SK-N-SH treated with all-trans-retinoic acid at 6 μM for 48 hours (cell line): ENCODE measurements at regions not wholly inside any gene's neighbourhood (a gene's known extent, or its start where the extent isn't known, plus 50 kb on each side); places are given as distances from the start of the nearest gene placed in this dataset.

ENCODE experiments used
- ATAC-seq: fragments of 200-7000 bp; cut with Tn5 transposase; 3 replicates; pipeline ENCODE4 v1.9.1; 2020; ENCODE audit warnings: mild to moderate bottlenecking, moderate library complexity
- ARNTL ChIP-seq: fragments of 450-650 bp; formaldehyde crosslinking; IDR thresholded peaks from 2 replicates; pipeline ENCODE4 v1.5.0; 2020; ENCODE audit warnings: low read depth, mild to moderate bottlenecking, moderate library complexity, borderline replicate concordance
- BACH2 ChIP-seq: fragments of 250-450 bp; sonication (Bioruptor Pico); IDR thresholded peaks from 2 replicates; pipeline ENCODE4 v1.9.0; 2021; ENCODE audit warnings: mild to moderate bottlenecking, borderline replicate concordance
- CREB5 ChIP-seq: fragments of 250-450 bp; sonication (Bioruptor Pico); IDR thresholded peaks from 2 replicates; pipeline ENCODE4 v1.5.1; 2020; ENCODE audit warnings: low read depth, mild to moderate bottlenecking, moderate library complexity
- CSDC2 ChIP-seq: fragments of 250-450 bp; sonication (Bioruptor Pico); IDR thresholded peaks from 2 replicates; pipeline ENCODE4 v1.5.0; 2020; ENCODE audit warnings: mild to moderate bottlenecking, moderate library complexity
- ESRRG ChIP-seq: fragments of 250-450 bp; sonication (Bioruptor Pico); IDR thresholded peaks from 2 replicates; pipeline ENCODE4 v1.6.1; 2021; ENCODE audit warnings: mild to moderate bottlenecking
- GLIS3 ChIP-seq: fragments of 250-450 bp; sonication (Bioruptor Pico); IDR thresholded peaks from 2 replicates; pipeline ENCODE4 v1.5.0; 2020; ENCODE audit warnings: mild to moderate bottlenecking, moderate library complexity
- ISL1 ChIP-seq: fragments of 250-450 bp; sonication (Bioruptor Pico); IDR thresholded peaks from 2 replicates; pipeline ENCODE4 v2.1.2; 2022; ENCODE audit warnings: mild to moderate bottlenecking, moderate library complexity
- OSR1 ChIP-seq: fragments of 250-450 bp; sonication (Bioruptor Pico); IDR thresholded peaks from 2 replicates; pipeline ENCODE4 v1.8.0; 2022; ENCODE audit warnings: moderate library complexity, mild to moderate bottlenecking, inconsistent platforms
- PATZ1 ChIP-seq: fragments of 250-450 bp; sonication (Bioruptor Pico); IDR thresholded peaks from 2 replicates; pipeline ENCODE4 v1.8.0; 2020; ENCODE audit warnings: mild to moderate bottlenecking, moderate library complexity, borderline replicate concordance
- POU6F1 ChIP-seq: fragments of 250-450 bp; sonication (Bioruptor Pico); IDR thresholded peaks from 2 replicates; pipeline ENCODE4 v1.8.0; 2021; ENCODE audit warnings: low read depth, mild to moderate bottlenecking, moderate library complexity, borderline replicate concordance
- PPARA ChIP-seq: fragments of 250-450 bp; sonication (Bioruptor Pico); IDR thresholded peaks from 2 replicates; pipeline ENCODE4 v1.5.0; 2020; ENCODE audit warnings: mild to moderate bottlenecking, borderline replicate concordance
- RARB ChIP-seq: fragments of 250-450 bp; sonication (Bioruptor Pico); IDR thresholded peaks from 2 replicates; pipeline ENCODE4 v1.8.0; 2021; ENCODE audit warnings: mild to moderate bottlenecking, moderate library complexity
- SNAI2 ChIP-seq: fragments of 250-450 bp; sonication (Bioruptor Pico); IDR thresholded peaks from 2 replicates; pipeline ENCODE4 v1.5.0; 2020; ENCODE audit warnings: mild to moderate bottlenecking, moderate library complexity
- TCF4 ChIP-seq: fragments of 250-450 bp; sonication (Bioruptor Pico); IDR thresholded peaks from 2 replicates; pipeline ENCODE4 v1.8.0; 2021; ENCODE audit warnings: mild to moderate bottlenecking, moderate library complexity, borderline replicate concordance
- TOX ChIP-seq: fragments of 250-450 bp; sonication (Bioruptor Pico); IDR thresholded peaks from 2 replicates; pipeline ENCODE4 v1.8.0; 2021; ENCODE audit warnings: mild to moderate bottlenecking, moderate library complexity, borderline replicate concordance
- ZC3H10 ChIP-seq: fragments of 250-450 bp; sonication (Bioruptor Pico); IDR thresholded peaks from 2 replicates; pipeline ENCODE4 v1.5.1; 2021; ENCODE audit warnings: mild to moderate bottlenecking, moderate library complexity
- ZFP3 ChIP-seq: fragments of 250-450 bp; sonication (Bioruptor Pico); IDR thresholded peaks from 2 replicates; pipeline ENCODE4 v1.5.0; 2020; ENCODE audit warnings: mild to moderate bottlenecking, moderate library complexity
- ZFP30 ChIP-seq: fragments of 450-650 bp; formaldehyde crosslinking; IDR thresholded peaks from 2 replicates; pipeline ENCODE4 v1.5.0; 2022; ENCODE audit warnings: mild to moderate bottlenecking, moderate library complexity
- ZNF565 ChIP-seq: fragments of 450-650 bp; formaldehyde crosslinking; conservative IDR thresholded peaks from 2 replicates; pipeline ENCODE4 v1.5.0; 2020; ENCODE audit warnings: low read depth, mild to moderate bottlenecking, moderate library complexity
- ZNF70 ChIP-seq: fragments of 450-650 bp; formaldehyde crosslinking; IDR thresholded peaks from 2 replicates; pipeline ENCODE4 v1.5.0; 2020; ENCODE audit warnings: mild to moderate bottlenecking, moderate library complexity
- ZNF8 ChIP-seq: fragments of 450-650 bp; formaldehyde crosslinking; IDR thresholded peaks from 2 replicates; pipeline ENCODE4 v1.5.0; 2020; ENCODE audit warnings: mild to moderate bottlenecking, moderate library complexity
- TF ChIP-seq, protein P1 (sequence below): fragments of 250-450 bp; sonication (Bioruptor Pico); IDR thresholded peaks from 2 replicates; pipeline ENCODE4 v1.5.1; 2021; ENCODE audit warnings: mild to moderate bottlenecking, moderate library complexity

- TF ChIP-seq CSDC2, result no peak
- no peak for TF ChIP-seq TCF4 (CRISPR knock-in tag)
- TF ChIP-seq OSR1, result no peak
- no peak for TF ChIP-seq ZC3H10 (CRISPR knock-in tag)
- TF ChIP-seq, protein P1, sequence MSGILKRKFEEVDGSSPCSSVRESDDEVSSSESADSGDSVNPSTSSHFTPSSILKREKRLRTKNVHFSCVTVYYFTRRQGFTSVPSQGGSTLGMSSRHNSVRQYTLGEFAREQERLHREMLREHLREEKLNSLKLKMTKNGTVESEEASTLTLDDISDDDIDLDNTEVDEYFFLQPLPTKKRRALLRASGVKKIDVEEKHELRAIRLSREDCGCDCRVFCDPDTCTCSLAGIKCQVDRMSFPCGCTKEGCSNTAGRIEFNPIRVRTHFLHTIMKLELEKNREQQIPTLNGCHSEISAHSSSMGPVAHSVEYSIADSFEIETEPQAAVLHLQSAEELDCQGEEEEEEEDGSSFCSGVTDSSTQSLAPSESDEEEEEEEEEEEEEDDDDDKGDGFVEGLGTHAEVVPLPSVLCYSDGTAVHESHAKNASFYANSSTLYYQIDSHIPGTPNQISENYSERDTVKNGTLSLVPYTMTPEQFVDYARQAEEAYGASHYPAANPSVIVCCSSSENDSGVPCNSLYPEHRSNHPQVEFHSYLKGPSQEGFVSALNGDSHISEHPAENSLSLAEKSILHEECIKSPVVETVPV (CRISPR knock-in tag), result no peak
- no peak for TF ChIP-seq BACH2 (CRISPR knock-in tag)
- TF ChIP-seq TOX (CRISPR knock-in tag), result no peak
- TF ChIP-seq ESRRG, result no peak
- no peak for TF ChIP-seq PATZ1 (CRISPR knock-in tag)
- TF ChIP-seq POU6F1 (CRISPR knock-in tag), result no peak
- TF ChIP-seq ISL1 (CRISPR knock-in tag), result no peak
- TF ChIP-seq RARB (CRISPR knock-in tag), result no peak
- no peak for TF ChIP-seq ZNF70 (CRISPR knock-in tag)
- no peak for TF ChIP-seq SNAI2
- no peak for TF ChIP-seq ARNTL (CRISPR knock-in tag)
- no peak for TF ChIP-seq ZNF565 (CRISPR knock-in tag)
- ATAC-seq, result no peak
Observed at GRCh38 chr10:130961506-130962239, 349.8 kb downstream of the TCERG1L start.

- TF ChIP-seq ISL1 (CRISPR knock-in tag) (no peak), TCF4 (CRISPR knock-in tag) (no peak), ZNF8 (CRISPR knock-in tag) (no peak), ZNF70 (CRISPR knock-in tag) (no peak), TOX (CRISPR knock-in tag) (no peak), OSR1 (no peak), ZC3H10 (CRISPR knock-in tag) (no peak), PPARA (CRISPR knock-in tag) (no peak), BACH2 (CRISPR knock-in tag) (no peak), CREB5 (CRISPR knock-in tag) (no peak), GLIS3 (CRISPR knock-in tag) (no peak), SNAI2 (no peak), RARB (CRISPR knock-in tag) (no peak), ZNF565 (CRISPR knock-in tag) (no peak), POU6F1 (CRISPR knock-in tag) (no peak), ZFP30 (CRISPR knock-in tag) (no peak), ZFP3 (CRISPR knock-in tag) (no peak), CSDC2 (no peak)
- TF ChIP-seq, protein P1 (CRISPR knock-in tag), result no peak
- no peak for ATAC-seq
Observed at GRCh38 chr10:130962240-130963051, 349.1 kb downstream of the TCERG1L start.
